ENCODE measurements at regions not wholly inside any gene's neighbourhood (a gene's known extent, or its start where the extent isn't known, plus 50 kb on each side); places are given as distances from the start of the nearest gene placed in this dataset.

GRCh38 chr22:48742556-48743343 is 1084.9 kb downstream of the BRD1 start:
- Histone ChIP-seq H3K4me1 (ENCODE audit: insufficient read depth) (no peaks in the 10 kb centered on the region), H3K27me3 (ENCODE audit: insufficient read depth) (no peaks in the 10 kb centered on the region), H2AFZ (no peak overlapping the region), H4K20me1 (replicated peaks; ENCODE audit: insufficient read depth) (no peaks in the 10 kb centered on the region), H3K27ac (ENCODE audit: low read depth) (no peak overlapping the region), H3F3A (replicated peaks; ENCODE audit: low read depth) (no peaks in the 10 kb centered on the region), H3K9me2 (ENCODE audit: insufficient read depth) (no peaks in the 10 kb centered on the region), H3K4me3 (no peak overlapping the region), H3K4me2 (no peak overlapping the region), H3K79me2 (replicated peaks; ENCODE audit: insufficient read depth) (no peaks in the 10 kb centered on the region), H3K36me3 (ENCODE audit: insufficient read depth) (no peaks in the 10 kb centered on the region; the same call in 1 of the 2 replicates)
- H3K36me3 Mint-ChIP-seq (ENCODE audit: low read depth), result no peaks in the 10 kb centered on the region; the same call in 2 of the 3 replicates
- H3K27ac Mint-ChIP-seq, result no peak overlapping the region
- no peak overlapping the region for H3K4me3 Mint-ChIP-seq
- DNase-seq (ENCODE audit: low spot score), result no peak
- TF ChIP-seq REST (IDR thresholded peaks at IDR 0.05; ENCODE audit: unreplicated experiment), result no peak
- TF ChIP-seq CREB1 (CRISPR knock-in tag; IDR thresholded peaks at IDR 0.05; ENCODE audit: low read depth), result no peak
- TF ChIP-seq ZNF331 (CRISPR knock-in tag; IDR thresholded peaks at IDR 0.05; ENCODE audit: low read depth), result no peak
- TF ChIP-seq EZH2phosphoT487 (IDR thresholded peaks at IDR 0.05; ENCODE audit: unreplicated experiment), result no peak
- TF ChIP-seq CTCF (conservative IDR thresholded peaks at IDR 0.05; ENCODE audit: low read depth in 2 of 2), result no peak
- no peak for TF ChIP-seq ZNF114 (CRISPR knock-in tag; IDR thresholded peaks at IDR 0.05)
- TF ChIP-seq NANOG (IDR thresholded peaks at IDR 0.05; ENCODE audit: borderline replicate concordance), result no peak
- TF ChIP-seq ZNF462 (CRISPR knock-in tag; IDR thresholded peaks at IDR 0.05), result no peak
- TF ChIP-seq ETS1 (IDR thresholded peaks at IDR 0.05), result no peak
- no peaks in the 10 kb centered on the region for H3K9me3 Mint-ChIP-seq
- peaks cover 4% of the 10 kb centered on the region for H3K27me3 Mint-ChIP-seq (ENCODE audit: insufficient read depth, low read depth, poor library complexity)
- ATAC-seq, result no peak
- H3K4me1 Mint-ChIP-seq, result no peaks in the 10 kb centered on the region

Data from GM23338 (cell line).